ENCODE measurements at regions not wholly inside any gene's neighbourhood (a gene's known extent, or its start where the extent isn't known, plus 50 kb on each side); places are given as distances from the start of the nearest gene placed in this dataset.

DNA sequence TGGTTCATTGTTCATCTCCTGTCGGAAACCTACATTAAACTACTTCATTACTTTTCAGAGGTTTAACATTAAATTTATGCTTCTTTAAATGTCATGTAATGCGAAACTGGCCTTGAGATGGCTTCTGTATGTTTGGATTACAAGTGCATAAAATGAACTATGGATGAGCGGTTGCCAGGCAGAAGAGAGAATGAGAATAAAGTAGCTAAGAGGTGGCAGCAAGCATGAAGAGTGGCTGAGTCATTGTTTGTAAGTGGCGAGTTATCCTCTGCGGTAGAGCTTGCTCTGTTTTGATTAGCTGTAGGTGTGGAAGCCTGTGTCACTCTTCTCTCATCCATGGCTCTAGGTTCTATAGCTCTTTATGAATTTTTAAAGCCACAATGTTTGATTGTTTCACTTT is 1139.6 kb upstream of the PCDH9 start:
- Histone ChIP-seq H3K9me3 (replicated peaks; ENCODE audit: control insufficient read depth, insufficient read depth, low read depth, low read length) (no peaks in the 10 kb centered on the region), H3K79me2 (ENCODE audit: control insufficient read depth, insufficient read depth, low read length) (no peaks in the 10 kb centered on the region), H2AFZ (ENCODE audit: low read depth, low read length) (no peak overlapping the region), H3K36me3 (ENCODE audit: control insufficient read depth, insufficient read depth, low read length) (no peaks in the 10 kb centered on the region), H3K4me1 (replicated peaks in 1 of 2; ENCODE audit: control insufficient read depth in 2 of 2, insufficient read depth in 2 of 2, low read length in 2 of 2) (no peaks in the 10 kb centered on the region), H3K27ac (ENCODE audit: extremely low read depth, low read depth, low read length) (no peak overlapping the region), H3K4me3 (no peak overlapping the region), H4K20me1 (replicated peaks; ENCODE audit: control insufficient read depth, insufficient read depth, low read length) (no peaks in the 10 kb centered on the region), H3K27me3 (ENCODE audit: control insufficient read depth in 2 of 2, insufficient read depth in 2 of 2, low read length in 2 of 2) (no peaks in the 10 kb centered on the region), H3K9ac (ENCODE audit: insufficient read depth in 1 of 2, low read depth in 2 of 2, low read length in 2 of 2) (no peak overlapping the region), H3K9me1 (ENCODE audit: control insufficient read depth, insufficient read depth, low read length) (no peaks in the 10 kb centered on the region), H3K4me2 (ENCODE audit: insufficient read depth, low read length) (no peak overlapping the region)
- WGBS (ENCODE audit: insufficient coverage, low coverage, missing lambda C conversion rate), result 0% methylated on average over 5 of the region's 5 CpGs
- CTCF ChIA-PET (ENCODE audit: low intra/inter-chr PET ratio), result no interaction called here
- BruUV-seq (replicated peaks), result no TSS peak
- ATAC-seq (no peak), DNase-seq (ENCODE audit: extremely low read depth in 1 of 4, low spot score in 3 of 4) (peak in 1 of 4 experiments; percentile 12), FAIRE-seq (no peak)
- POLR2A ChIA-PET, result interaction anchor here (0.6 kb wide), 1 partner anchor 143 kb away, joined by 3 read pairs; no protein-coding TSS in a partner anchor
- intact Hi-C loops (cut with micrococcal nuclease) (no loop called here), in situ Hi-C loops (cut with MboI) (no loop called here)
- no peak for TF ChIP-seq ZSCAN32 (CRISPR knock-in tag; IDR thresholded peaks at IDR 0.05)
- no peak for TF ChIP-seq GABPB1 (CRISPR knock-in tag; IDR thresholded peaks at IDR 0.05)
- TF ChIP-seq BCLAF1 (IDR thresholded peaks at IDR 0.05; ENCODE audit: borderline replicate concordance in 1 of 2, control insufficient read depth in 1 of 2, low read depth in 2 of 2, low read length in 1 of 2), result no peak
- TF ChIP-seq MGA (IDR thresholded peaks at IDR 0.05), result no peak
- no peak for TF ChIP-seq CREB3 (tag; conservative IDR thresholded peaks at IDR 0.05; ENCODE audit: low read depth)
- TF ChIP-seq BRCA1 (IDR thresholded peaks at IDR 0.05), result peak; percentile 36; the same call in 1 of the 2 replicates
- TF ChIP-seq BRCA1 (CRISPR knock-in tag; IDR thresholded peaks at IDR 0.05), result no peak

Measured in K562 (cell line).